Mucosa of descending colon (tissue), 3 donors: ENCODE measurements at regions not wholly inside any gene's neighbourhood (a gene's known extent, or its start where the extent isn't known, plus 50 kb on each side); places are given as distances from the start of the nearest gene placed in this dataset.

Experiments
- ATAC-seq: fragments of 200-7000 bp; cut with Tn5 transposase; one replicate; pipeline ENCODE4 v1.9.1; 2020; ENCODE audit warnings: mild to moderate bottlenecking, moderate library complexity
- DNase-seq, 3 donors: peaks; one replicate each; pipeline ENCODE4 v3.0.0-alpha.2; 2020
- H3K36me3 ChIP-seq: fragments of 200-600 bp; one replicate; pipeline ENCODE4 v1.8.0; 2021; ENCODE audit warnings: low read depth, mild to moderate bottlenecking
- H3K4me1 ChIP-seq: fragments of 200-600 bp; one replicate; pipeline ENCODE4 v1.8.0; 2021; ENCODE audit warnings: low read depth, mild to moderate bottlenecking
- H3K4me3 ChIP-seq: fragments of 200-600 bp; one replicate; pipeline ENCODE4 v1.8.0; 2021; ENCODE audit warnings: mild to moderate bottlenecking
- H3K9me3 ChIP-seq: fragments of 200-600 bp; one replicate; pipeline ENCODE4 v1.8.0; 2021; ENCODE audit warnings: mild to moderate bottlenecking
- intact Hi-C, 2 donors: fragments of 100-400 bp; cut with DNase I in 1 of 2; cut with micrococcal nuclease in 1 of 2; formaldehyde crosslinking; loops; one replicate each; pipeline versions ENCODE4 v1.11.0 to v1.11.1; 2022; cut with DNase I, micrococcal nuclease
- TF ChIP-seq, protein P1 (sequence below): fragments of 200-600 bp; IDR thresholded peaks from one replicate; pipeline ENCODE4 v1.8.0; 2022; ENCODE audit warnings: antibody characterized with exemption, mild to moderate bottlenecking
- donor health status: DM: no; HTN: no; CAD: no; lungs with moderate emphysema.
- donor health status: DM: no; HTN: no; CAD: no.
- donor health status: DM: no; HTN: yes; CAD: no.

DNA sequence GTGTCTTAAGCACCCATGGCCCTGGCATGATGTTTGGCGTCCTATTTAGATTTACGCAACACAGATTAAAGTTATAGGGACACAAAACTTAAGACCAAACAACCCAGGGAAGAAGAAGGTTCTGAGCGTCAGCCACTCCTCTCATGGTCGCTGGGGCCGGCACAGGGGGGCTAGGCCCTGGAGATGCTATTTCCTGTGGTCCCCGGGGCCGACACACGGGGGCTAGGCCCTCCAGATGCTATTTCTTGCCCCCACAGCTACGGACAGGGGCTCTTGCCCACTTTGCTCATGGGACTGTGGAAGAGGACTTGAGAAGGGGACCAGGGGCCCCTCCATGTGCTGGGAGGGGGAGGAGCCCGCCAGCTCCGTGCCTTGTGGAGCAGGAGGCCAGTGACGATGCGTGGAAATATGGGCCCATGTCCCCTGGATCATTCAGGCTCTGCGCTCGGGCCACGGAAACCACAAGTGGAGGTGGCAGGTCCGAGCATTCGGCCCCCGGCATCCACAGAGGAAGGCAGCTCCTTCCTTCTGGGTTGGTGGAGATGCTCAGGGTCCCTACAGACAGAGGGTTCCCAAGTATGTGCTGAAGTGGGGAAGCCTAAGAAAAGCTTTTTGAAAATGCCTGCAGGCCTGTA is 711.1 kb downstream of the BRD1 start:
- Histone ChIP-seq H3K9me3 (no peaks in the 10 kb centered on the region), H3K4me1 (no peaks in the 10 kb centered on the region), H3K4me3 (no peak overlapping the region), H3K36me3 (no peaks in the 10 kb centered on the region)
- ATAC-seq (no peak), DNase-seq (no peak)
- TF ChIP-seq, protein P1, sequence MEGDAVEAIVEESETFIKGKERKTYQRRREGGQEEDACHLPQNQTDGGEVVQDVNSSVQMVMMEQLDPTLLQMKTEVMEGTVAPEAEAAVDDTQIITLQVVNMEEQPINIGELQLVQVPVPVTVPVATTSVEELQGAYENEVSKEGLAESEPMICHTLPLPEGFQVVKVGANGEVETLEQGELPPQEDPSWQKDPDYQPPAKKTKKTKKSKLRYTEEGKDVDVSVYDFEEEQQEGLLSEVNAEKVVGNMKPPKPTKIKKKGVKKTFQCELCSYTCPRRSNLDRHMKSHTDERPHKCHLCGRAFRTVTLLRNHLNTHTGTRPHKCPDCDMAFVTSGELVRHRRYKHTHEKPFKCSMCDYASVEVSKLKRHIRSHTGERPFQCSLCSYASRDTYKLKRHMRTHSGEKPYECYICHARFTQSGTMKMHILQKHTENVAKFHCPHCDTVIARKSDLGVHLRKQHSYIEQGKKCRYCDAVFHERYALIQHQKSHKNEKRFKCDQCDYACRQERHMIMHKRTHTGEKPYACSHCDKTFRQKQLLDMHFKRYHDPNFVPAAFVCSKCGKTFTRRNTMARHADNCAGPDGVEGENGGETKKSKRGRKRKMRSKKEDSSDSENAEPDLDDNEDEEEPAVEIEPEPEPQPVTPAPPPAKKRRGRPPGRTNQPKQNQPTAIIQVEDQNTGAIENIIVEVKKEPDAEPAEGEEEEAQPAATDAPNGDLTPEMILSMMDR, result no peak
- intact Hi-C loops, result no loop called here

DNA sequence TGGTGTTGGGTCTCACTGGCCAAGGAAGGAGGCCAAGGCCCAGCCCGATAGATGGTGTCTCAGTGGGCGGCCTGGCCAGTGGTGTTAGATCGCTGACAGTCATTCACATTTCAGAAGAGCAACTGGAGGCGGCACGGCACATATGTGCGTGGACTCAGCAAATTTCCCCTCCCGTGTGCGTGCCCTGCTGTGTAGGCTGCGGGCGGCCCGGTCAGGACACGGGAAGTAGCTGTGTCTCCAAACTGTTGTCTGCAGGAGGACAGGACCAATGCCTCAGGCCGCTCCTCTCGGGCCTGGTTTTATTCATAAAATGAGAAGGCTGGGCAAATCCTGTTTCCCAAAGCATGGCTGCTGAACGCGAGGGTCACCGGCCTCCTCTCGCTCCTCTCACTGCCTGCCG is 711.7 kb downstream of the BRD1 start:
- H3K9me3 ChIP-seq, result no peaks in the 10 kb centered on the region
- TF ChIP-seq, protein P1, result no peak
- intact Hi-C loops, result no loop called here
- no peaks in the 10 kb centered on the region for H3K4me1 ChIP-seq
- H3K36me3 ChIP-seq, result no peaks in the 10 kb centered on the region
- DNase-seq, result no peak
- no peak overlapping the region for H3K4me3 ChIP-seq
- ATAC-seq, result no peak

DNA sequence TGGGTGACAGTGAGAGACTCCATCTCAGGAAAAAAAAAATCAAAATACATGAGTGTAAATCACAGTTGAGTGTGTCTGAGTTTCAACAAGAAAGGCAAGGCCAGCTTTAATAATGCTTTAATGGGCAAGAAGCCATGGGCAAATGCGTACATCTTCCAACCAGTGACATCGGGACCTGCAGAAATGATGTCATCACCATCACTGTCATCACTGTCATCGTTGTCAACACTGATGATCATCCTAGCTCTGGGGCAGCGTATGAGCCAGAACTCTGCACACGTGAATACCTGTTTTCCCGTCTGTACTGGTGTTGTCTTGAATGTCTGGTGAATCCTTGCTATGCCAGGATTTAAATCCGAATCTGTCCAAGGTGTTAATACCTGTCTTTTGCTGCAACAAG is 712.5 kb downstream of the BRD1 start:
- Histone ChIP-seq H3K9me3 (no peaks in the 10 kb centered on the region), H3K4me3 (no peak overlapping the region), H3K4me1 (no peaks in the 10 kb centered on the region), H3K36me3 (no peaks in the 10 kb centered on the region)
- TF ChIP-seq, protein P1, result no peak
- no peak for DNase-seq
- intact Hi-C loops, result no loop called here
- no peak for ATAC-seq

DNA sequence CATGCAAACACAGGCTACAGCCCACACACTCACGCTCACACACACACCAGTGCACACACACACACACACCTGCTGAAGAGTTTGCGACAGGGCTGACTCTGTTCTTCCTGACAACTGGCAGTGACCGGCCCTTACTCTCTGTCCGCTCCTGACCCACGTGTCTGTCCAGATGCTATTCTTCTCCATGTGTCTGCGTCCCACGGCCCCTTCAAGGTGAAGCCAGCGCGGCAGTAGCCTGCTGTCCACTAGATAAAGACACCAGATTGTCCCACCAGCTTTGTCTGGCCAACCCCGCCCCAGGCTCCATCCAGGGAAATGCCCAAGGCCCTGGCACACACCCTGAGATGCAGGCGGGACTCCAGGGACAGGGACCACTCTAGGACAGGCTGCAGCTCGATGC is 713.9 kb downstream of the BRD1 start:
- no peak for ATAC-seq
- intact Hi-C loops, result no loop called here
- no peak for DNase-seq
- no peak overlapping the region for H3K4me3 ChIP-seq
- TF ChIP-seq, protein P1, result no peak
- no peaks in the 10 kb centered on the region for H3K9me3 ChIP-seq
- H3K36me3 ChIP-seq, result no peaks in the 10 kb centered on the region
- no peaks in the 10 kb centered on the region for H3K4me1 ChIP-seq

DNA sequence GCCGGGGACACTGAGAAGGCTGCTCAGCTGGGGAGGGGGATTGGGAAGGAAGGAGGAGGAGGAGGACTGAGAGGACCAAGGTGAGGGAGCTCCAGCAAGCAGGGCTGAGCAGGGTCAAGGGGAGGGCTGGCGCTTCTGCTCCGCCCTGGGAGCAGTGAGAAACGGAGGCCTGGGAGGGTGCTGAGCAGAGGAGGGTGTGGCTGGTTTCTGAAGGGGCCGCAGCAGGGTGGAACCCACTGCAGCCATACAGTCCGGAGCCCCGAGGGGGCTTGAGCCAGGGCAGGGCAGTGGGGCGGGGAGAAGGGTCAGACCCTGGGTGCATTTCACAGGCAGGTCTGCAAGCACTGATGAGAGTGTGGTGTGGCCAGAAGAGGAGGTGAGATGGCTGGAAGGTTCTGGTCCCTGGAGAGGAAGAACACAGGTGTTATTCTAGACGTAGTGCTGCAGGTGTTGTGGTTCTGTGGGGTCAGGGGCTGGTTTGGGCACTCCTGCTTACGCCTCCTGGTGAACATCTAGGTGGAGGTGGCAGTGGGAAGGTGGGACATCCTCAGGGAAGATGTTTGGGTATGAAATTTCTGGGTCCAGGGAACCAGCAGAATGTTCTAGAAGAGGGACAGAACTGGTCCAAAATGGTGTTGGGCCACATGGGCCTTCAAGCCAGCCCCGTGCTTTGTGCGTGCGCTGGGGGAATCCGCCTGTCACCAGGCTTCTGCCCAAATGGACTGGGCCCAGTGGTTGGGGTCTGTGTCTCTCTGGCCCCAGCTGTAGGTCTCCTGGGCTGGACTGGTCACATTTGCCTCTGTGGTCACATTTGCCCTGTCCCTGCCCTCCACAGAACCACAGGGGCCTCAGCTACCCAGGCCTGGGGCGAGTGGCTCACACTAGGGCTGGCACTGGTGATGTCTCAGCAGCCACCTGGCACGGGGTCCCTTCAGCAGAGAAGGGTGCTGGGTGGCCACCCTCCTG is 714.7 kb downstream of the BRD1 start:
- DNase-seq (no peak), ATAC-seq (no peak)
- TF ChIP-seq, protein P1, result no peak

More for the DNA sequence above, 714.7 kb downstream of the BRD1 start:
- no peak overlapping the region for H3K4me3 ChIP-seq
- intact Hi-C loops, result no loop called here
- H3K4me1 ChIP-seq, result no peaks in the 10 kb centered on the region
- H3K9me3 ChIP-seq, result no peaks in the 10 kb centered on the region
- H3K36me3 ChIP-seq, result no peaks in the 10 kb centered on the region
